NCI-H146 (cell line): ENCODE measurements at regions not wholly inside any gene's neighbourhood (a gene's known extent, or its start where the extent isn't known, plus 50 kb on each side); places are given as distances from the start of the nearest gene placed in this dataset.
"Not testable (repeated sequence)": the region's sequence is repeated elsewhere in the genome, so short reads cannot be mapped to it uniquely, and the experiment has no call there.

ENCODE experiments used
- DNase-seq: peaks from one replicate; lab custom pipeline; 2025; lab: John Stamatoyannopoulos, UW

DNA sequence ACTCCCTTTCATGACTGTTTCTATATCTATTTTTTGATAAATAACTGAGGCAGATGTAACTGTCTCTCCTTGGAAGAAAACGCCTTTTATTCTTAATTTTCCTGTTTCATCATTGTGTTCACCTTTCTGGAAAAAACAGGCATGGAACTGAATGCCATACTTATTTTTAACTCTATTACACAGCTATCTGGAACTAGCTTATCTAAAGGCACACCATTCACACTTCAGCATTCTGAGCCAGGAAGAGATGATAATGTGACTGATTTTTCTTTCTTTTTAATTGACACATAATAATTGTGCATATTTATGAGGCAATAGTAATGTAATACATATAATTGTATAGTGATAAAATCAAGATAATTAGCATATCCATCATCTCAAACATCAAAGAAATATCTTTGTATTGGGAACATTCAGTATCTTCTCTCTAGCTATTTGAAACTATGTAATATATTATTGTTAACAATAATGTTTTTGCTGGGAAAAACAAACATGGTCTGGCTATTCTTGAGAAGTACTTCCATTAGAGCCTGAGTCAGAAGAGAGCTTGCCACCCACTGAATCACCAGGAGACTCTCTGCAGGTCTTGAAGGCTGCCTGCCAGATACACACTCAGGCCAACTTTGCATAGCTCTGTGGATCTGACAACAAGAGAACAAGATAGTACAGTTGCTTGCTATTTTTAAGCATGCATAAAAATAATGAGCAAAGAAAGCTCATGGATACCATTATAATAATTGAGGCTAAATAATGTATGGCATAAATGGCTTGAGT, 501.0 kb upstream of the EDIL3 start:
- no peak for DNase-seq

DNA sequence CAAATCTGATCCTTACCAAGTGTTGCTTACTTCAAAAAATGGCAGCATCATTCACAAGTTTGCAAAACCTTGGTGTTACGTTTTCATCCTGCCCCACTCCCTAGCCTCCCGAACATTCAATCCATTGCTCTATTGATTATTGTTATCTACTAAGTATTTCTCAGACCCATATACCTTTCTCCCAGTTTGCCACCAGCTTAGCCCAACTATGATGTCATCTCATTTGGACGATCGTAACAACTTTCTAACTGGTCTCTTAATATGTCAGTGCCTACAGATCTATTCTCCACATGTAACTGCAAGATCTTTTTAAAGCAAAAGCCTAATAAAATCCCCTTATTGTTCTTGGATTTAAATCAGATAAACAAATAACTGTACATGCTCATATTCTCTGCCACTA, 497.1 kb upstream of the EDIL3 start:
- no peak for DNase-seq

DNA sequence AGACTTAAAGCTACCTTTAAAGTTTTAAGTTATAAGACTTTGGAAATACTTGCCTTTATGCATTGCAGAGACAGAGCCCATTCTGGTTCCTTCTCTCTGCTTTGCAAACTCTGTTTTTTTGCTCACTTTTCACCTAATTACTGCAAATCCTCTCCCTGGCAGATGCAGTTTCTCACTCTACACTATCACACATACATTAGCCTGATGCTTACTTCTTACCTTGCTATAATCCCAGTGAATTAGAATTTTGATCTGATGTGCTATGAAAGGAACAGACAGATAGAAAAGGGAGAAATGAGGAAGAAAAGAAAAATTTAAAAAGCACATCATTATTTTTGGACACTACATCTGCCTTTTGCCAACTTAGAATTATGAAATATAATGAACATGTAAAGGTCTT, 489.5 kb upstream of the EDIL3 start:
- DNase-seq = no peak

GRCh38 chr5:84872768-84873167, 488.1 kb upstream of the EDIL3 start:
- DNase-seq = no peak

- DNase-seq = no peak
Measured at GRCh38 chr5:84870369-84870768, 485.7 kb upstream of the EDIL3 start.

GRCh38 chr5:84869675-84870074, 485.0 kb upstream of the EDIL3 start:
- DNase-seq = no peak

- DNase-seq = not testable (repeated sequence)
Measured at GRCh38 chr5:84863936-84864335, 479.3 kb upstream of the EDIL3 start.

DNA sequence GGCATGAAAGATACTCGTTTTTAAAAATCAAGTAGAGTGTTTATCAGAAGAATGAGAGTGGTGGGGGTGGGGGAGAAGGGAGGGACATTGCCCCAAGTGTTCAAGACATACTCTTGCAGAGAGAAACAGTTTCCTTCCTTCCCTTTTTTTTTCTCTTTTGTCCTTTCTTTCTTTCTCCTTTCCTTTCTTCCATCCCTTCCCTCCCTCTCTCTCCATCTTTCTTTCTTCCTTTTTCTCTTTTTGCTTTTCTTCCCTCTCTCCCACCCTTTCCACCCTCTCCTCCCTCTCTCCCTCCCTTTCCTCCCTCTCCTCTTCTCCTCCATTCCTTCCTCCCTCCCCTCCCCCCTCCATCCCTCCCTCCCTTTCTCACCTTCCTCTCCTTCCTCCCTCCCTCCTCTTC, 478.3 kb upstream of the EDIL3 start:
- DNase-seq = no peak

DNA sequence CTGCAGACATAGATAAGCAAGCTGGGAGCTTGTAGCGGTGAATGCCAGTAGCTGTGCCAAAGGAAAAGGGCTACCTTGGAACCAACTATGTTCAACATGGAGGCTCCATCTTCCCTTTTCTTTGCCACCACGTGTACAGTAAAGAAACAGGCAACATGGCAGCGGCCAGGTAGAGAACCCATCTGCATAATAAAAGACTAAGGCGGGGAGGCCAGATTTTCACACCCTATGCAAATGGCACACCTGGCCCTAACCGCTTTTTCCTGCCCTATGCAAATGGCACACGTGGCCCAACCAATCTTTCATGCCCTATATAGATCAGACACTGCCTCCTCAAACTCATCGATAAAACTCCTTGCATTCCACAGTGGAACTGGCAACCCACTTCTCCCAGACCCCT, 477.5 kb upstream of the EDIL3 start:
- no peak for DNase-seq

DNA sequence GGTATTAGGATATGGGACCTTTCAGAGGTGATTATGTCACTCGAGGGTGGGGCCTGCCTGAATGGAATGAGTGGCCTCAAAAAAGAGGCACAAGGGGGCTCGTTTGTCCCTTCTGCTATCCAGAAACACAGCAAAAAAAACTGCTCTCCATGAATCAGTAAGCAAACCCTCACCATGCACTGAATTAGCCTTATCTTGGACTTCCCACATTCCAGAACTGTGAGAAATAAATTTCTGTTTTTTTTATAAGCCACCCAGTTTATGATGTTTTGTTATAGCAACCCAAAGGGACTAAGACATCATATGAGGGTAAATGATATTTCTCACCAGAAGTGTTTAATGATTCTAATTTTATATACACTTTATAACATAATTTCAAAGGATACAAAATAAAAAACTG, 476.6 kb upstream of the EDIL3 start:
- no peak for DNase-seq

- no peak for DNase-seq
Measured at GRCh38 chr5:84859056-84859455, 474.4 kb upstream of the EDIL3 start.

- DNase-seq = no peak
Measured at GRCh38 chr5:84831701-84832100, 447.0 kb upstream of the EDIL3 start.

- DNase-seq = no peak
Measured at GRCh38 chr5:84830265-84830664, 445.6 kb upstream of the EDIL3 start.

DNA sequence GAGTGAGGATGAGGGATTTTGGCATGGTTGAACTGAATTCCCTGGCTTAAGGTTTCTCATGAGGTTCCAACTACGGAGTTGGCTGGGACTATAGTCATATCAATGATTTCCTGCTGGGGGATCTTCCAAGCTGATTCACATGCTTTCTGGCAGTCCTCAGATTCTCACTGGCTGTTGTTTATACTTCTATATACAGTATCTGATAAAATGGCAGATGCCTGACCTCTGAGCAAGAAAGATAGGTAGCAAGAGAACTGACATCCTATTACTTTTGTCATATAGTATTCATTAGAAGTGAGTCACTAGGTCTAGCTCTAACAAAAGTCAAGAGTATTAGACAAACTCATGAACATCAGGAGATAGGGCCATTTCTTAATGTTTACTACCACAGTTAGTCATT, 440.9 kb upstream of the EDIL3 start:
- no peak for DNase-seq

- DNase-seq = no peak
Measured at GRCh38 chr5:84821924-84822323, 437.2 kb upstream of the EDIL3 start.

DNA sequence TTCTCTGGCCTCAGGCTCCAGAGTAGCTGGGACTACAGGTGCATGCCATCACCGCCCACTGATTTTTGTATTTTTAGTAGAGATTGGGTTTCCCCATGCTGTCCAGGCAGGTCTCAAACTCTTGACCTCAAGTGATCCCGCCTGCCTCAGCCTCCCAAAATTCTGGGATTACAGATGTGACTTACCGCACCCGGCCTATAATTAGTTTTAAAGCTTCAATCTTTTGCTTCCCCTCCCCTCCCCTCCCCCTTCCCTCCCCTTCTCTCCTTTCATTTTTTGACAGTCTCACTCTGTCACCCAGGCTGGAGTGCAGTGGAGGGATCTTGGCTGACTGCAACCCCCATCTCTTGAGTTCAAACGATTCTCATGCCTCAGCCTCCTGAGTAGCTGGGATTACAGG, 433.3 kb upstream of the EDIL3 start:
- DNase-seq = no peak

- DNase-seq = peak; percentile 10
Measured at GRCh38 chr5:84816746-84817547, 432.3 kb upstream of the EDIL3 start.

DNA sequence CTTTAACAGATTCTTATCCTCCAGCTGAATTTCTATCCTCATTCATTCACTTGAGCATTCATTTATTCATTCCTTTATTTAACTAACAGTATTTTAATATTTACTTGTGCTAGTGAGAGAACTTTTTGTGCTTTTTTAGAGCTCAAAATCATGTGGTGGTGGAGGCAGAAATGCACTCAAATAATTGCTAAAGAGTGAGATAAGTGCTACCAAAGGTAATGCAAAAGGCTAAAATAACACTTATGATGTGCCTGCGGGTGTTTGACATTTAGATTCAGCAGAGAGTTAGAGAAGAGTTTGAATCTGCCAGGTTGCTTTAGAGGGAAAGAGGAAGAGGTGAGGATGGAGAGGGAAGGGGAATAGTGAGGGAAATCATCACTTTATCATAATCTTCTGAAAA, 431.5 kb upstream of the EDIL3 start:
- DNase-seq = no peak

DNA sequence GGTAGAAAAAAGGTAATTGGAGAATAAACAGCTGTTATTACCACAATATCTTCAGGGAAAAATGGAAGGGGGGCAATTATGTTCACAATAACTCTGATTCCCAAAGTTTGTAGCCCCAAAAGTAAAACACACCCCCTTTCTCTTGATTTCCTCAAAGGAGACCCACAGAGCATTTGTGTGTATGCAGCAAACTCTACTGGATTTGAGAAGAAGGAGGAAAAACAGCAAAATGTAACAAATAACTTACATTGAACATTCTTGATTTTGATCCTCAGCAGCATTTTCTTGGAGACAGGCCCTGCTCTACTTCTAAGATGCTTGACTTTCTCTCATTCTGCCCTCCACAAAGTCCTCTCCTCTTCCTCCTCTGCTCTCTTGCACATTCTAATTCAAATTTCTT, 420.8 kb upstream of the EDIL3 start:
- no peak for DNase-seq

GRCh38 chr5:84796399-84796798, 411.7 kb upstream of the EDIL3 start:
- no peak for DNase-seq

DNA sequence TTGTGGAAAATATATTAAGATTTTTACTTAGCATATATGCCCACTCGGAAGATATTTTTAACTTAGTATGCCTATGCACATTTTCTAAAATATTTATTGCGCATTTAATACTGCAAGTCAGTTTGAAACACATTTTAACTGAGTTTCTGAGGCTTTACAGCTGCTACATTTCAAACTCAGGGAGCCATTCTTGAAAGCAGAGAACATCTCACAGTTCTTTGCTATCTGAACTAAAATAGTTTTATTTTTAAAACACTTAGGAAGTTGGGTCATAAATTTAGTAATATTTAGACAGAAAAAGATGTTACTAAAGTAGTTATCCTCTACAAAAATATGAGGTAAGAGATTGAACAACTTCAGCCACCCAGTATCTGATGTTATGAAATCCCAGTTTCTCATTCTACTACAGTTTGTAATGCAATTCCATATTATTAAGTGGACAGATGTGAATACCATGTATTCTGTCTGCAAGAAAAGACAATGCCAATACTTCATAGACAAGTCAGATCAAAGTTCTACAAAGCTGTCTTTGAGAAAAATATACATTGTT, 409.9 kb upstream of the EDIL3 start:
- no peak for DNase-seq

DNA sequence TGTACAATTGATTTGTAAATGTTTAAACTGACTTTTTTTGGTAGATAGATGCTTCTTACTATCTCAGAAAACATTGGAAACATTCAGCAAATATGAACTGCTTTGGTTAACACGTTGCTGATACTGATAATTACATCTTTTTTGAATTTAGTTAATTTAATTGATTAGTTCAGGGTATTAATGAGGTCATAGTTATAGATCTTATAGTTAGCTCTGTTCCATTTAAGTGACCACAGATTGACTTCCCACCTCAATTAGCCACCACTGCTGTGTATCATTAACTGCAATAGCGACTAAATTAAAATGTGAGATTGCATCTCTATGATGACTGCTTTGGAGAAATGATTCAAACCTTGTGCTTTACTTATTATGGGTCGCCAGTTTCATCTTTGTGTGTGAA, 407.1 kb upstream of the EDIL3 start:
- DNase-seq = no peak

DNA sequence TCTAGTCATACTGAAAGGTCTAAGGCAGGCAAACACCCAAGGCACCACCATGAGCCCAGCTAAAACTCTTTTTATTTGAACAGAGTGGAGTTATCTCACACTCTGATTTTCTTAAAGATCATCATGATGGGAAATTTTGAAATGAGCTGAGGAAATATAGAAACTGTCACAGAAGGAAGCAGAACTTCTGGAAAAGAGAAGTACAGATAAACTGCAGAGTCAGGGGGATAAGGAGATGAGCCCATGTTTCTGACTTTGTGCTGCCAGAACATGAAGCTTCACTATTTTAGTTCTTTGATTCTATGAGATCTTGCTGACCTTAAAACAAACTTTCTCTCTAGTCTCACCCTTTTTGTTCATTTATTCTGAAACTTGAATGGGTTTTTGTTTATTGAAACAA, 406.5 kb upstream of the EDIL3 start:
- no peak for DNase-seq
